ENCODE measurements at regions not wholly inside any gene's neighbourhood (a gene's known extent, or its start where the extent isn't known, plus 50 kb on each side); places are given as distances from the start of the nearest gene placed in this dataset.

GRCh38 chr9:91156451-91157234 is 205.1 kb downstream of the AUH start:
- TF ChIP-seq CTCF (IDR thresholded peaks at IDR 0.05; ENCODE audit: insufficient read depth, low read depth, low read length) = no peak
- no peak for TF ChIP-seq EZH2 (IDR thresholded peaks at IDR 0.05; ENCODE audit: insufficient read depth, low read length)

All from astrocyte (in vitro differentiated cells and primary cell).